K562 (cell line): ENCODE measurements at regions not wholly inside any gene's neighbourhood (a gene's known extent, or its start where the extent isn't known, plus 50 kb on each side); places are given as distances from the start of the nearest gene placed in this dataset.
A peak's percentile ranks its signal among the peaks of the same experiment; 100 is the strongest.

ENCODE experiments used
- ATAC-seq: fragments of 200-7000 bp; cut with Tn5 transposase; 3 replicates; pipeline ENCODE4 v1.9.1; 2020; ENCODE audit warnings: moderate library complexity
- BruUV-seq: library from RNA; stranded (reverse); fragments of 400-500 nt; replicated peaks from 2 replicates; lab custom pipeline; 2021; lab: Mats Ljungman, UMichigan
- CTCF ChIA-PET: fragments of 300-600 bp; formaldehyde crosslinking; extraction: SDS; loops from one replicate; lab custom pipeline; 2021; ENCODE audit warnings: low intra/inter-chr PET ratio; lab: Yijun Ruan, JAX
- POLR2A ChIA-PET: fragments of 300-600, 350-650 bp; sonication (Branson Sonifier 250); formaldehyde crosslinking; extraction: SDS; loops from one replicate; lab custom pipeline; 2021; ENCODE audit warnings: antibody characterized with exemption, inconsistent platforms; lab: Yijun Ruan, JAX
- DNase-seq, 4 experiments: peaks; one replicate each; pipeline versions ENCODE4 v3.0.0 to v3.0.0-alpha.2; 2011 to 2018; ENCODE audit warnings: low spot score in 3 of 4, mixed read lengths in 3 of 4; ENCODE audit errors: extremely low read depth in 1 of 4
- FAIRE-seq: peaks from 2 replicates; lab custom pipeline; 2011; peaks lifted over from hg19 to GRCh38; lab: Jason Lieb, UNC
- H2AFZ ChIP-seq: 2 replicates; pipeline ENCODE4 v1.6.0; 2011; ENCODE audit warnings: low read depth, low read length, control low read depth, inconsistent platforms
- H3K27ac ChIP-seq: fragments of 200-600 bp; 3 replicates; pipeline ENCODE4 v1.8.0; 2011; ENCODE audit warnings: low read depth, mild to moderate bottlenecking, control low read depth, inconsistent platforms, low read length, moderate library complexity, mixed read lengths; ENCODE audit errors: extremely low read depth
- H3K27me3 ChIP-seq, 2 experiments: fragments of 300-600 bp in 1 of 2; 2 replicates in 1 of 2; 3 replicates in 1 of 2; pipeline versions ENCODE4 v1.6.0 to v1.8.0; 2011; ENCODE audit warnings: inconsistent platforms in 2 of 2, low read length in 2 of 2, mild to moderate bottlenecking in 1 of 2, mixed read lengths in 1 of 2, moderate library complexity in 1 of 2; ENCODE audit not compliant: control insufficient read depth in 2 of 2, insufficient read depth in 2 of 2
- H3K36me3 ChIP-seq: fragments of 300-600 bp; 3 replicates; pipeline ENCODE4 v1.8.0; 2011; ENCODE audit warnings: mild to moderate bottlenecking, low read length, inconsistent platforms; ENCODE audit not compliant: control insufficient read depth, insufficient read depth
- H3K4me1 ChIP-seq, 2 experiments: fragments of 200-600 bp in 1 of 2; replicated peaks in 1 of 2; 2 replicates in 1 of 2; 3 replicates in 1 of 2; pipeline versions ENCODE4 v1.5.1 to v1.8.0; 2011; ENCODE audit warnings: inconsistent platforms in 2 of 2, low read length in 2 of 2, mild to moderate bottlenecking in 1 of 2, mixed read lengths in 1 of 2, moderate library complexity in 1 of 2; ENCODE audit not compliant: control insufficient read depth in 2 of 2, insufficient read depth in 2 of 2
- H3K4me2 ChIP-seq: 2 replicates; pipeline ENCODE4 v1.6.1; 2011; ENCODE audit warnings: low read length, control low read depth, inconsistent platforms, mixed read lengths; ENCODE audit not compliant: insufficient read depth
- H3K4me3 ChIP-seq: fragments of 200-600 bp; sonication (generic), shearing (Covaris generic); 2 replicates; pipeline ENCODE4 v1.5.1; 2016; ENCODE audit warnings: control low read depth, inconsistent platforms
- H3K79me2 ChIP-seq: fragments of 200-600 bp; 3 replicates; pipeline ENCODE4 v1.8.0; 2011; ENCODE audit warnings: low read length, inconsistent platforms; ENCODE audit not compliant: control insufficient read depth, insufficient read depth
- H3K9ac ChIP-seq, 2 experiments: 2 replicates each; pipeline versions ENCODE4 v1.6.0 to v1.6.1; 2011; ENCODE audit warnings: low read depth in 2 of 2, low read length in 2 of 2, control low read depth in 1 of 2, inconsistent platforms in 1 of 2, mild to moderate bottlenecking in 1 of 2, mixed read lengths in 1 of 2; ENCODE audit not compliant: insufficient read depth in 1 of 2
- H3K9me1 ChIP-seq: one replicate; pipeline ENCODE4 v1.6.0; 2011; ENCODE audit warnings: inconsistent platforms, mild to moderate bottlenecking, low read length, moderate library complexity; ENCODE audit not compliant: control insufficient read depth, insufficient read depth
- H3K9me3 ChIP-seq: replicated peaks from 2 replicates; pipeline ENCODE4 v1.5.1; 2011; ENCODE audit warnings: low read depth, low read length, inconsistent platforms; ENCODE audit not compliant: control insufficient read depth, insufficient read depth
- H4K20me1 ChIP-seq: replicated peaks from 2 replicates; pipeline ENCODE4 v1.6.1; 2011; ENCODE audit warnings: low read length, inconsistent platforms, mixed read lengths; ENCODE audit not compliant: control insufficient read depth, insufficient read depth
- HDGF ChIP-seq: fragments of 450-650 bp; IDR thresholded peaks from 2 replicates; pipeline ENCODE4 v1.6.1; 2016
- MAZ ChIP-seq, 2 experiments: fragments of 450-650 bp in 1 of 2; sonication (generic) in 1 of 2; formaldehyde crosslinking; IDR thresholded peaks in 1 of 2; conservative IDR thresholded peaks in 1 of 2; 2 replicates each; pipeline versions ENCODE4 v1.4.0 to v1.5.0; 2020; ENCODE audit warnings: mild to moderate bottlenecking in 1 of 2, missing genetic modification reagents in 1 of 2
- NFYB ChIP-seq: IDR thresholded peaks from 2 replicates; pipeline ENCODE4 v1.6.1; 2011; ENCODE audit warnings: mild to moderate bottlenecking, moderate library complexity; ENCODE audit not compliant: insufficient read length; ENCODE audit errors: extremely low read depth
- RAD51 ChIP-seq: fragments of 450-650 bp; IDR thresholded peaks from 2 replicates; pipeline ENCODE4 v1.7.1; 2016; ENCODE audit warnings: low read depth, mild to moderate bottlenecking, borderline replicate concordance
- SMARCE1 ChIP-seq: fragments of 450-650 bp; IDR thresholded peaks from 2 replicates; pipeline ENCODE4 v1.7.1; 2016; ENCODE audit warnings: mild to moderate bottlenecking
- TAF15 ChIP-seq: fragments of 200-400 bp; formaldehyde crosslinking; IDR thresholded peaks from 2 replicates; pipeline ENCODE4 v1.6.1; 2017; ENCODE audit warnings: mild to moderate bottlenecking, low read depth, low read length, moderate library complexity
- TARDBP ChIP-seq: fragments of 450-650 bp; IDR thresholded peaks from 2 replicates; pipeline ENCODE4 v1.6.1; 2016
- ZFX ChIP-seq: sonication (generic); formaldehyde crosslinking; IDR thresholded peaks from 2 replicates; pipeline ENCODE4 v1.8.0; 2022; ENCODE audit warnings: mild to moderate bottlenecking, missing genetic modification reagents, moderate library complexity
- WGBS: fragments of 100-300 bp; shearing (Covaris generic); methylation state at CpG from one replicate; pipeline ENCODE4 v1.1.6; 2016; ENCODE audit warnings: low coverage, mixed read lengths; ENCODE audit not compliant: insufficient coverage; ENCODE audit errors: missing lambda C conversion rate; 5-methylcytosine and 5-hydroxymethylcytosine counted together
- in situ Hi-C: fragments of 300-500 bp; cut with MboI; formaldehyde crosslinking; loops from 4 replicates; pipeline ENCODE4 v1.15.0; 2018; ENCODE audit warnings: inconsistent platforms, mixed read lengths
- intact Hi-C: fragments of 100-400 bp; cut with micrococcal nuclease; formaldehyde crosslinking; loops from 2 replicates; pipeline ENCODE4 v1.14.2; 2022
- TF ChIP-seq, protein P1 (sequence below): sonication (generic); formaldehyde crosslinking; IDR thresholded peaks from 2 replicates; pipeline ENCODE4 v1.5.0; 2020; ENCODE audit warnings: missing genetic modification reagents
- TF ChIP-seq, protein P2 (sequence below): sonication (generic); formaldehyde crosslinking; IDR thresholded peaks from 2 replicates; pipeline ENCODE4 v1.8.1; 2023; ENCODE audit warnings: mild to moderate bottlenecking, missing genetic modification reagents, moderate library complexity

DNA sequence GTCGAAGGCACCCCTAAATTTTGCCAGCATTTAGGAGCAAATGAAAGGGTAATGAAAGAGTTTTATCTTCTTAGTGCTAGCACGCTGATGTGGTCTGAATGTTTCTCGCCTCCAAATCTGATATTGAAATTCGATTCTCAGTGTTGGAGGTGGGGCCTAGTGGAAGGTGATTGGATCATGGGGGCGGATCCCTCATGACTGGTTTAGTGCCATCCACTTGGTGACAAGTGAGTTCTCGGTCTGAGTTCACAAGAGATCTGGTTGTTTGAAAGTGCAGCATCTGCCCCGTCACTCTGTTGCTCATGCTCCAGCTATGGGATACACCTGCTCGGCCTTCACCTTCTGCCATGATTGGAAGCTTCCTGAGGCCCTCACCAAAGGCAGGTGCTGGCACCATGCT lies 75.1 kb upstream of the ZBTB40 start (continued):
- TF ChIP-seq HDGF, result no peak

DNA sequence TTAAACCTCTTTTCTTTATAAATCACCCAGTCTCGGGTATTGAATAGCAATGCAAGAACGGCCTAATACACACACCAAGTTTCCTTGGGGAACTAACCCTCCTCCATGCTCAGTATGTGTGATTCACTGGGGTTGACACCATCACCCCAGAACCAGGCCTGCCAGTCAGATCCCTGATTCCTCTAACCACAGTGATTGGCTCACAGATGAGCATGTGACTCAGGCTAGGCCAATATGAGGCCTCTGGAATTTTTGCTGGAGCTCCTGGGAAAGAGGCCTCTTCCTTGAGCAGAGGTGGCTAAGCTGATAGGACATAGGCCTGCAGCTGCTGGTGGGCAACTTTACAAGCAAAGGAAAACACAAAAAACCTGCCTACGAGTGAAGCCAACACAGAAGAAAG lies 74.7 kb upstream of the ZBTB40 start:
- POLR2A ChIA-PET, result interaction anchor here (0.6 kb wide), 1 partner anchor 68 kb away, joined by 3 read pairs; no protein-coding TSS in a partner anchor
- Histone ChIP-seq H3K36me3 (no peaks in the 10 kb centered on the region), H3K4me2 (no peak overlapping the region), H3K9me1 (peaks cover 4% of the 10 kb centered on the region), H3K79me2 (no peaks in the 10 kb centered on the region), H3K27me3 (peaks cover 26 to 66% of the 10 kb centered on the region in 2 experiments; a peak in 4 of 5 replicates), H3K9me3 (no peaks in the 10 kb centered on the region), H3K4me1 (peaks cover 0 to 7% of the 10 kb centered on the region in 2 experiments; a peak in 1 of 5 replicates), H3K4me3 (no peak overlapping the region), H4K20me1 (0 out of 2 replicates have a peak, but pooled peaks cover 4% of the 10 kb centered on the region), H3K9ac (no peak overlapping the region), H3K27ac (no peak overlapping the region), H2AFZ (no peak overlapping the region)
- CTCF ChIA-PET, result no interaction called here
- in situ Hi-C loops, result no loop called here
- DNase-seq, result no peak
- no TSS peak for BruUV-seq
- no peak for ATAC-seq
- 8% methylated on average over 3 of the region's 3 CpGs for WGBS
- intact Hi-C loops, result no loop called here
- TF ChIP-seq TARDBP (no peak), SMARCE1 (no peak), RAD51 (0 out of 2 replicates have a peak, but pooled peaks have one; percentile 21), NFYB (peak; percentile 25), TAF15 (no peak), MAZ (CRISPR knock-in tag; conservative IDR thresholded peaks at IDR 0.05 in 1 of 2, IDR thresholded peaks at IDR 0.05 in 1 of 2) (no peak), ZFX (CRISPR knock-in tag) (no peak)
- TF ChIP-seq, protein P1, sequence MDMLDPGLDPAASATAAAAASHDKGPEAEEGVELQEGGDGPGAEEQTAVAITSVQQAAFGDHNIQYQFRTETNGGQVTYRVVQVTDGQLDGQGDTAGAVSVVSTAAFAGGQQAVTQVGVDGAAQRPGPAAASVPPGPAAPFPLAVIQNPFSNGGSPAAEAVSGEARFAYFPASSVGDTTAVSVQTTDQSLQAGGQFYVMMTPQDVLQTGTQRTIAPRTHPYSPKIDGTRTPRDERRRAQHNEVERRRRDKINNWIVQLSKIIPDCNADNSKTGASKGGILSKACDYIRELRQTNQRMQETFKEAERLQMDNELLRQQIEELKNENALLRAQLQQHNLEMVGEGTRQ (CRISPR knock-in tag), result peak; percentile 65
- TF ChIP-seq, protein P2, sequence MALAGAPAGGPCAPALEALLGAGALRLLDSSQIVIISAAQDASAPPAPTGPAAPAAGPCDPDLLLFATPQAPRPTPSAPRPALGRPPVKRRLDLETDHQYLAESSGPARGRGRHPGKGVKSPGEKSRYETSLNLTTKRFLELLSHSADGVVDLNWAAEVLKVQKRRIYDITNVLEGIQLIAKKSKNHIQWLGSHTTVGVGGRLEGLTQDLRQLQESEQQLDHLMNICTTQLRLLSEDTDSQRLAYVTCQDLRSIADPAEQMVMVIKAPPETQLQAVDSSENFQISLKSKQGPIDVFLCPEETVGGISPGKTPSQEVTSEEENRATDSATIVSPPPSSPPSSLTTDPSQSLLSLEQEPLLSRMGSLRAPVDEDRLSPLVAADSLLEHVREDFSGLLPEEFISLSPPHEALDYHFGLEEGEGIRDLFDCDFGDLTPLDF (CRISPR knock-in tag), result no peak
- FAIRE-seq, result no peak
